ENCODE measurements at regions not wholly inside any gene's neighbourhood (a gene's known extent, or its start where the extent isn't known, plus 50 kb on each side); places are given as distances from the start of the nearest gene placed in this dataset.
"Not testable (repeated sequence)": the region's sequence is repeated elsewhere in the genome, so short reads cannot be mapped to it uniquely, and the experiment has no call there.

DNA sequence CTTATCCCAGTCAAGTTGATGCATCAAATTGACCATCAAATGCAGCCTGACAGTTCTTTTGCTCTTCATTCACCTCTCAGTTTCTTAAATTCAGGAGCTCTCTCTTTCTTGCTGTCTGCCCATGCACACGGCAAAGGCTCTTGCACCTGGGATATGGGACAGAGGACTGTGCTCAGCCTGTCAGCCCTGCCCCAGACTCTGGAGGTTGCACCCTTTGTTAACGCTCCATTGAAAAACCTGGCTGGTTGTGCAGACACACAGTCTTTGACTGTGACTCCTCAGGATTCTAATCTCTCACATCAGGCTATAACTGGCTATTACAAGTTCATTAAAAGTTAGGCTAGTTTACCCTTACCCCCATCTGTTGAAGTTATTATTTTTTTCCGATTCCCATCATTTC, 1032.5 kb downstream of the SOCS6 start:
- H3K4me3 Mint-ChIP-seq (ENCODE audit: unreplicated experiment) = no peak overlapping the region
- H3K36me3 Mint-ChIP-seq (ENCODE audit: insufficient read depth, unreplicated experiment) = no peaks in the 10 kb centered on the region
- H3K27me3 Mint-ChIP-seq (ENCODE audit: insufficient read depth, unreplicated experiment) = peaks cover 31% of the 10 kb centered on the region
- intact Hi-C loops (cut with micrococcal nuclease) = no loop called here
- BruUV-seq (replicated peaks) = no TSS peak
- no peaks in the 10 kb centered on the region for H3K4me1 Mint-ChIP-seq (ENCODE audit: insufficient read depth, unreplicated experiment)
- ChIA-PET POLR2A (no interaction called here), CTCF (interaction anchor here (0.6 kb wide), 1 partner anchor 34 kb away, joined by 3 read pairs; no protein-coding TSS in a partner anchor)
- H3K27ac Mint-ChIP-seq (ENCODE audit: low read depth, unreplicated experiment) = no peak overlapping the region
- TF ChIP-seq, protein P1, sequence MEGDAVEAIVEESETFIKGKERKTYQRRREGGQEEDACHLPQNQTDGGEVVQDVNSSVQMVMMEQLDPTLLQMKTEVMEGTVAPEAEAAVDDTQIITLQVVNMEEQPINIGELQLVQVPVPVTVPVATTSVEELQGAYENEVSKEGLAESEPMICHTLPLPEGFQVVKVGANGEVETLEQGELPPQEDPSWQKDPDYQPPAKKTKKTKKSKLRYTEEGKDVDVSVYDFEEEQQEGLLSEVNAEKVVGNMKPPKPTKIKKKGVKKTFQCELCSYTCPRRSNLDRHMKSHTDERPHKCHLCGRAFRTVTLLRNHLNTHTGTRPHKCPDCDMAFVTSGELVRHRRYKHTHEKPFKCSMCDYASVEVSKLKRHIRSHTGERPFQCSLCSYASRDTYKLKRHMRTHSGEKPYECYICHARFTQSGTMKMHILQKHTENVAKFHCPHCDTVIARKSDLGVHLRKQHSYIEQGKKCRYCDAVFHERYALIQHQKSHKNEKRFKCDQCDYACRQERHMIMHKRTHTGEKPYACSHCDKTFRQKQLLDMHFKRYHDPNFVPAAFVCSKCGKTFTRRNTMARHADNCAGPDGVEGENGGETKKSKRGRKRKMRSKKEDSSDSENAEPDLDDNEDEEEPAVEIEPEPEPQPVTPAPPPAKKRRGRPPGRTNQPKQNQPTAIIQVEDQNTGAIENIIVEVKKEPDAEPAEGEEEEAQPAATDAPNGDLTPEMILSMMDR (IDR thresholded peaks at IDR 0.05; ENCODE audit: unreplicated experiment) = no peak
- peaks cover 18% of the 10 kb centered on the region for H3K9me3 Mint-ChIP-seq (ENCODE audit: unreplicated experiment)
- DNase-seq (ENCODE audit: unreplicated experiment) = no peak

DNA sequence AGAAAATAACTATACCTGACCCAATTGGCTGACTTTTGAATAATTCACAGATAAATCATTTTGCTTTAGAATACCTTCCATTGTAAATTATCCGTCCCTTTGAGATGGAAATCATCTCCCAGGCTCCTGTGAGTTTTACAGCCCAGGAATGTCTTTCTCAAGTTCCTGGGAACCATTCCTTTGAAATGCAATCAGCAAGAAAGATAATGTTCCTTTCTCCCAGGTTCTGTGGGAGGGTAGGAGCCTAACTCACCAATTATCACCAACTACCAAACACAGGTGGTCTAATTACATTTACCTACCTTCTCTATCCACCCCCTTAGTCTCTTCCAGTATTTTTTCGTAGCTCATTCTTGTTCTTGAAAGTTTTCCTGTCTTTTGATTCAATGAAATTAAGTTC, 1016.0 kb downstream of the SOCS6 start:
- POLR2A ChIA-PET = no interaction called here
- Mint-ChIP-seq H3K4me1 (ENCODE audit: insufficient read depth, unreplicated experiment) (no peaks in the 10 kb centered on the region), H3K36me3 (ENCODE audit: insufficient read depth, unreplicated experiment) (no peaks in the 10 kb centered on the region), H3K27ac (ENCODE audit: low read depth, unreplicated experiment) (no peak overlapping the region), H3K9me3 (ENCODE audit: unreplicated experiment) (peaks cover 6% of the 10 kb centered on the region), H3K27me3 (ENCODE audit: insufficient read depth, unreplicated experiment) (peaks cover 8% of the 10 kb centered on the region), H3K4me3 (ENCODE audit: unreplicated experiment) (no peak overlapping the region)
- no peak for DNase-seq (ENCODE audit: unreplicated experiment)
- CTCF ChIA-PET = no interaction called here
- intact Hi-C loops (cut with micrococcal nuclease) = no loop called here
- no TSS peak for BruUV-seq (replicated peaks)
- TF ChIP-seq, protein P1 (IDR thresholded peaks at IDR 0.05; ENCODE audit: unreplicated experiment) = no peak

DNA sequence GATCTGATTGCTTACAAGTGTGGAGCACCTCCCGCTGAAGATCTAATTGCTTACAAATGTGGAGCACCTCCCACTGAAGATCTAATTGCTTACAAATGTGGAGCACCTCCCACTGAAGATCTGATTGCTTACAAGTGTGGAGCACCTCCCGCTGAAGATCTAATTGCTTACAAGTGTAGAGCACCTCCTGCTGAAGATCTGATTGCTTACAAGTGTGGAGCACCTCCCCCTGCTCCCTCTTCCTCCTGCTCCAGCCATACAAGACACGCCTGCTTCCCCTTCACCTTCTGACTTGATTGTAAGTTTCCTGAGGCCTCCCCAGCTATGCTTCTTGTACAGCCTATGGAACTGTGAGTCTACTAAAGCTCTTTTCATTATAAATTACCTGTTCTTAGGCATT, 1014.9 kb downstream of the SOCS6 start:
- H3K4me1 Mint-ChIP-seq (ENCODE audit: insufficient read depth, unreplicated experiment); POLR2A ChIA-PET; H3K4me3 Mint-ChIP-seq (ENCODE audit: unreplicated experiment); H3K27me3 Mint-ChIP-seq (ENCODE audit: insufficient read depth, unreplicated experiment); BruUV-seq (replicated peaks); CTCF ChIA-PET; intact Hi-C loops (cut with micrococcal nuclease); H3K36me3 Mint-ChIP-seq (ENCODE audit: insufficient read depth, unreplicated experiment); H3K27ac Mint-ChIP-seq (ENCODE audit: low read depth, unreplicated experiment); DNase-seq (ENCODE audit: unreplicated experiment); H3K9me3 Mint-ChIP-seq (ENCODE audit: unreplicated experiment): not testable (repeated sequence)

DNA sequence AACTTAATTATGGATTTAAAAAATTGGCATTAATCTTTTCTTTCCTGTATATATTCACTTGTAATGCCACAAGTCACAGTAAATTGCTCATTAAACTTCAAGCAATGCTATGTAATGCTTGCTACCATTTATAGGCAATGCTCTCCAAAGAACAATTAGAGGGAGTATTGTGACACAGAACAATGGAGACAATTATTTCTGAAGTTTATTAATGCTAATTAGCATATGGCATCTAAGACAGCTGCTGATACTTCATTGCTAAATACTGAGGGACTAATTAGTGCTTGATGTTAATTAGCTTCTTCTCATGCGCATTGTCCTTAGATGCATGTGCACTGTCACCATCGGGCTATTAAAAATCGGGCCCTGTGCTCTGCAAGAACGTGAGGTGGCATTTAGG, 1012.8 kb downstream of the SOCS6 start:
- CTCF ChIA-PET = no interaction called here
- POLR2A ChIA-PET = no interaction called here
- BruUV-seq (replicated peaks) = no TSS peak
- TF ChIP-seq, protein P1 (IDR thresholded peaks at IDR 0.05; ENCODE audit: unreplicated experiment) = no peak
- no peak overlapping the region for H3K27ac Mint-ChIP-seq (ENCODE audit: low read depth, unreplicated experiment)
- intact Hi-C loops (cut with micrococcal nuclease) = no loop called here
- no peaks in the 10 kb centered on the region for H3K36me3 Mint-ChIP-seq (ENCODE audit: insufficient read depth, unreplicated experiment)
- H3K4me1 Mint-ChIP-seq (ENCODE audit: insufficient read depth, unreplicated experiment) = no peaks in the 10 kb centered on the region
- no peak overlapping the region for H3K4me3 Mint-ChIP-seq (ENCODE audit: unreplicated experiment)
- H3K9me3 Mint-ChIP-seq (ENCODE audit: unreplicated experiment) = no peaks in the 10 kb centered on the region
- DNase-seq (ENCODE audit: unreplicated experiment) = no peak
- H3K27me3 Mint-ChIP-seq (ENCODE audit: insufficient read depth, unreplicated experiment) = no peaks in the 10 kb centered on the region

DNA sequence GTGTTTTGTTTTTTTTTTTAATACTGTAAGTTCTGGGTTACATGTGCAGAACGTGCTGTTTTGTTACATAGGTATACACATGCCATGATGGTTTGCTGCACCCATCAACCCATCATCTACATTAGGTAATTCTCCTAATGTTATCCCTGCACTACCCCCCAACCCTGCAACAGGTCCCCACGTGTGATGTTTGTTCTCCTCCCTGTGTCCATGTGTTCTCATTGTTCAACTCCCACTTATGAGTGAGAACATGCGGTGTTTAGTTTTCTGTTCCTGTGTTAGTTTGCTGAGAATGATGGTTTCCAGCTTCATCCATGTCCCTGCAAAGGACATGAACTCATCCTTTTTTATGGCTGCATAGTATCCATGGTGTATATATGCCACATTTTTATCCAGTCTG, 1005.4 kb downstream of the SOCS6 start:
- H3K4me3 Mint-ChIP-seq (ENCODE audit: unreplicated experiment); H3K27ac Mint-ChIP-seq (ENCODE audit: low read depth, unreplicated experiment); BruUV-seq (replicated peaks); intact Hi-C loops (cut with micrococcal nuclease); POLR2A ChIA-PET; H3K36me3 Mint-ChIP-seq (ENCODE audit: insufficient read depth, unreplicated experiment); H3K9me3 Mint-ChIP-seq (ENCODE audit: unreplicated experiment); H3K4me1 Mint-ChIP-seq (ENCODE audit: insufficient read depth, unreplicated experiment); H3K27me3 Mint-ChIP-seq (ENCODE audit: insufficient read depth, unreplicated experiment); CTCF ChIA-PET; DNase-seq (ENCODE audit: unreplicated experiment): not testable (repeated sequence)

All from MCF 10A (cell line).